GM18870 (cell line): ENCODE measurements at regions not wholly inside any gene's neighbourhood (a gene's known extent, or its start where the extent isn't known, plus 50 kb on each side); places are given as distances from the start of the nearest gene placed in this dataset.
"Not testable (repeated sequence)": the region's sequence is repeated elsewhere in the genome, so short reads cannot be mapped to it uniquely, and the experiment has no call there.

ENCODE experiments used
- ATAC-seq: cut with Tn5 transposase; IDR thresholded peaks from one replicate; pipeline ENCODE4 v1.9.1; 2021; ENCODE audit warnings: moderate library complexity; ENCODE audit not compliant: unreplicated experiment

- ATAC-seq = no peak
Observed at GRCh38 chr18:38872342-38872741, 1306.7 kb upstream of the CELF4 start.

GRCh38 chr18:38868757-38869156 is 1303.2 kb upstream of the CELF4 start:
- ATAC-seq = no peak

- ATAC-seq = no peak
Observed at GRCh38 chr18:38867680-38868079, 1302.1 kb upstream of the CELF4 start.

- no peak for ATAC-seq
Observed at GRCh38 chr18:38851526-38851925, 1285.9 kb upstream of the CELF4 start.

GRCh38 chr18:38847326-38847725 is 1281.7 kb upstream of the CELF4 start:
- ATAC-seq = no peak

GRCh38 chr18:38843291-38843690 is 1277.7 kb upstream of the CELF4 start:
- ATAC-seq = no peak

- ATAC-seq = no peak
Observed at GRCh38 chr18:38826247-38826646, 1260.6 kb upstream of the CELF4 start.

- no peak for ATAC-seq
Observed at GRCh38 chr18:38811209-38811608, 1245.6 kb upstream of the CELF4 start.

GRCh38 chr18:38810789-38811188 is 1245.2 kb upstream of the CELF4 start:
- no peak for ATAC-seq

- ATAC-seq = no peak
Observed at GRCh38 chr18:38807915-38808314, 1242.3 kb upstream of the CELF4 start.

- no peak for ATAC-seq
Observed at GRCh38 chr18:38805256-38805655, 1239.7 kb upstream of the CELF4 start.

GRCh38 chr18:38801640-38802039 is 1236.0 kb upstream of the CELF4 start:
- no peak for ATAC-seq

- no peak for ATAC-seq
Observed at GRCh38 chr18:38796762-38797161, 1231.2 kb upstream of the CELF4 start.

GRCh38 chr18:38792731-38793130 is 1227.1 kb upstream of the CELF4 start:
- ATAC-seq = no peak

GRCh38 chr18:38790786-38791185 is 1225.2 kb upstream of the CELF4 start:
- ATAC-seq = no peak

- no peak for ATAC-seq
Observed at GRCh38 chr18:38790303-38790702, 1224.7 kb upstream of the CELF4 start.

- ATAC-seq = no peak
Observed at GRCh38 chr18:38789141-38789540, 1223.5 kb upstream of the CELF4 start.

- no peak for ATAC-seq
Observed at GRCh38 chr18:38786906-38787305, 1221.3 kb upstream of the CELF4 start.

GRCh38 chr18:38771620-38772019 is 1206.0 kb upstream of the CELF4 start:
- not testable (repeated sequence) for ATAC-seq

GRCh38 chr18:38768504-38768903 is 1202.9 kb upstream of the CELF4 start:
- no peak for ATAC-seq

- no peak for ATAC-seq
Observed at GRCh38 chr18:38759457-38759856, 1193.9 kb upstream of the CELF4 start.

- no peak for ATAC-seq
Observed at GRCh38 chr18:38756436-38756835, 1190.8 kb upstream of the CELF4 start.

- ATAC-seq = peak; percentile 86
Observed at GRCh38 chr18:38752430-38752829, 1186.8 kb upstream of the CELF4 start.

- no peak for ATAC-seq
Observed at GRCh38 chr18:38751898-38752297, 1186.3 kb upstream of the CELF4 start.
